NCI-H1930 (cell line): ENCODE measurements at regions not wholly inside any gene's neighbourhood (a gene's known extent, or its start where the extent isn't known, plus 50 kb on each side); places are given as distances from the start of the nearest gene placed in this dataset.

ENCODE experiments used
- DNase-seq, 2 experiments: peaks; one replicate each; lab custom pipeline; 2025; lab: John Stamatoyannopoulos, UW

GRCh38 chr12:13595536-13596443 lies 385.6 kb downstream of the GRIN2B start:
- no peak for DNase-seq

DNA sequence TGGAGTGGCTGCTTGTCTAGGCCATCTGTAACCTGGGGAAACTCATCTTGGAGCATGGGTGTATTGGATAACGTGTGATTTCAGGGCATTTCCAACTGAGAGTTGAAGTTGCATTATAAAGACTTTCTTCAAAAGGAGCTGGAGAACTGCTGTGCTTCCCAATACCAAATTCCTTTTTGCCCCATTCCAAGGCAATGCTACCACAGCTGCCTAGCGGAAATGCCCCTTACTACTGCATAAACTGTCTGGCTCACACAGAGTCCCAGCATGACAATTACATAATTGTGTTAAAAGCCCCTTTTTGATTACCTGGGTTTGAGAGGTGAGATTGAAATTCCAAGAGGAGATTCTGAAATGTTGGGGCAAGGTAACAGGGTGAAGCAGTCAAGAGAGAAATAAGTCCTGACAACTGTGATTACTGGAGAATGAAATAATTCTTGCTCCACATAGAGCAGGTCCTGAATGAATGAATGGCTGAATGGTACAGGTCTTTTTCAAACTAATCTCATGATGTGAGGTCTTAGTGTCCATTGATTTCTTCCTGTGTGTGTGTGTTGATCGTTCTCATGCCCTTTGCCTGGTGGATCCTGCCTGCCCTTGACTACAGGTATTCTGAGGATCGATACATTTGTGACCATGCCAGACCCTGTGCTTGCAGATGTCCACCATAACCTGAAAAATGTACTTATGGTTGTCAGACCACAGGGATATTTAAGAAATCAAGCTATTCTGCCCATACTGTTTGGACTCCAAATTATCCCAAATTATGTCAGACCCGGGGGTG lies 386.5 kb downstream of the GRIN2B start:
- DNase-seq, result no peak

DNA sequence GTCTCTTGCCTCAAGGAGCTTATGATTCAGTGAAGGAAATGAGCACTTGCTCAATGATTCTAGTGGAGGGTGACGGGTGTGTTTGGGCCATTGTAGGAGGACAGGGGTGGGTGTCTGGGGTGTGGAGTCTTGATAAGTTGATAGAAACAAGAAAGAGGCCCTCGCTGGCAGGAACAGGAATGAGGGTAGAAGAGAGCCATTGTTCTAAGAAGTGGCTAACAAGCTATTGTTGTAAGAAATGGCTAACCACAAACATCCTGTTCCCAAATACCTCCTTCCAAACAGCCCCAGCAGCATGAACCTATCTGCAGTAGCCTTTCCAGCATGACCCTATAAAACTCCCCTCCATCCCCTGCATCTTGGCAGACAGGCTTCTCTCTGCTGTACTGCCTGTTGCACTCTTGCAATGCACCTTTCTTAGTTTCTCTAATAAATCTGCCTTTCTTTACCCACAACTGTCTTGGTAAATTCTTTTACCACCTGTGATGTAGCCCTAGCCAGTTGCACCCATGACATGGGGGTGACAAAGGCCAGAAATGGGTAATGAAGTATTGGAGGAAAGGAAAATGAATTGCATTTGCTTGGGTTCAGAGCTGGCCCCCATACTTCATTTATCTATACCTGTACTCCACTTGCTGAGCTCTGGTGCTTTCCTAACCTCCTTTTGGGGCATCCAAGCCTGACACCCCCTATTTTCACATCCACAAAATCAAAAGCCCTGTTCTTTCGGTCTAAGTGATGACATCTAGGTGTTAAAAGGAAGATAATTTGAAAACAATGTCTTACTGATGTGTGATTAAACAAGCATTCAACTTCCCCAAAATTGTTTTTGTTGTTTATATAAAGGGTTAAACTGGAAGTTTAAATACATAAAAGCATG lies 389.1 kb downstream of the GRIN2B start:
- no peak for DNase-seq

- no peak for DNase-seq
These were observed 389.9 kb downstream of the GRIN2B start for GRCh38 chr12:13591488-13591887.

- DNase-seq, result no peak
These were observed 390.3 kb downstream of the GRIN2B start for GRCh38 chr12:13591059-13591458.

GRCh38 chr12:13588574-13588973 lies 392.0 kb downstream of the EMP1 start:
- DNase-seq, result no peak

DNA sequence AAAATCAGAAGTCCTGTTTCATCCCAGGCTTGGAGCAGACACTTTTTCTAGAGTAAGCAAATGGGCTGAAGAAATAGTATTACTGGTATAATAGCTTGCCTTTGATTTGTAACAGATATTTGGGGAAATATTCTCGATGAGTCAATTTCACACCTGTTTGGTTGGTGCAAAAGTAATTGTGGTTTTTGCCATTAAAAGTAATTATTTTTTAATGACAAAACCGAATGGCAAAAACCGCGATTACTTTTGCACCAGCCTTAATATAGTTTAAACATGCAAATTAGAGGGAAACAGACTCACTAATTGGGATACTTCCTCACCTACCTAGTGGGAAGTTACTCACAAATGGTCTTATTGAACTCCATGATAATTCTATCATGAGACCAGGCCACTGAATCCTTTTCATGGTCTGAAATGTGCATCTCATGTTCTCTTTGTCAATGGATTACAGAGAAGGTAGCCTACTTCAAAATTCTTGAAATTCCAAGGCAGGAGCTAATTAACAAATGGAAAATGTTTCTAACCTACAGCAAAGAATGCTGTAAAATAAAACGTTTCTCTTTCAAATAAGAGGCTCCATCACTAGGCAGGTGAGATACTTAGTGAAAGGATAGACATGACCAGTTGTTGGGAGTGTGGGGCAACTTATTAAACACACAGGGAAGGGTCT lies 391.3 kb downstream of the EMP1 start:
- DNase-seq, result no peak

GRCh38 chr12:13586361-13586760 lies 389.8 kb downstream of the EMP1 start:
- no peak for DNase-seq

DNA sequence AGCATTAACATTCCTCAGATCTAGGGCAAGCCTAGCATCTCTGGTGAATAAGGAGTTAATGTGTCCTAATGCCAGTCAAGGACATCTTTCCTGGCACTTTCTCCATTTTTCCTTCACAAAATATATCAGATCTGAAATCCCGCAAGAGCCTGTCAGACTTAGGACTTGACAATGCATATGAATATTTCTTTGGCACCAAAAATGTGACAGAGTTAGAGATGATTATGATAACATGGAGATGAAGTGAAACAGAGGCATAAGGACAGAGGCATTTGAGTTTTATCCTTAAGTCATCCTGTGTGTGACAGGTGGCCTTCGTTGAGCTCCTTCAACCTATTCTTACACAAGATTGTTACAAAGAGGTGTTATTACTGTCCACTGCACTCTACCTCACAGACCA lies 388.0 kb downstream of the EMP1 start:
- DNase-seq, result no peak

- DNase-seq, result no peak
These were observed 387.1 kb downstream of the EMP1 start for GRCh38 chr12:13583630-13584029.

- DNase-seq, result no peak
These were observed 385.9 kb downstream of the EMP1 start for GRCh38 chr12:13582421-13582820.

DNA sequence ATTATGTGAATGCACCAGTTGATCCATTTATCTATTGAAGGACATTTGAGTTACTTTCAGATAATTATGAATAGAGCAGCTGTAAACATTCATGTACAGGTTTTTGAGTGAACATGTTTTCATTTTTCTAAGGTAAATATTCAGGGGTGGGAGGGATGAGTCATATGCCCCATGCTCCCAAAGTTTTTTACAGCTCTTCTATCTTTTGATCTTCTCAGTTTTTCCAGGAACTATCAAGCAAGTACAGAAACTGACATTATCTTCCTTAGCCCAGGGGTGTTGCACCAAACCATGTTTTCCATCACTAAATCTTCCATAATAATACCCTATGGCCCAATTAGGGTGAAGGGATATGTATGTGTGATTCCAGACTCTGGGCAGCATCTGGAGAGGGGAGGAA lies 384.5 kb downstream of the EMP1 start:
- DNase-seq, result no peak

GRCh38 chr12:13580206-13580605 lies 383.7 kb downstream of the EMP1 start:
- DNase-seq, result no peak

DNA sequence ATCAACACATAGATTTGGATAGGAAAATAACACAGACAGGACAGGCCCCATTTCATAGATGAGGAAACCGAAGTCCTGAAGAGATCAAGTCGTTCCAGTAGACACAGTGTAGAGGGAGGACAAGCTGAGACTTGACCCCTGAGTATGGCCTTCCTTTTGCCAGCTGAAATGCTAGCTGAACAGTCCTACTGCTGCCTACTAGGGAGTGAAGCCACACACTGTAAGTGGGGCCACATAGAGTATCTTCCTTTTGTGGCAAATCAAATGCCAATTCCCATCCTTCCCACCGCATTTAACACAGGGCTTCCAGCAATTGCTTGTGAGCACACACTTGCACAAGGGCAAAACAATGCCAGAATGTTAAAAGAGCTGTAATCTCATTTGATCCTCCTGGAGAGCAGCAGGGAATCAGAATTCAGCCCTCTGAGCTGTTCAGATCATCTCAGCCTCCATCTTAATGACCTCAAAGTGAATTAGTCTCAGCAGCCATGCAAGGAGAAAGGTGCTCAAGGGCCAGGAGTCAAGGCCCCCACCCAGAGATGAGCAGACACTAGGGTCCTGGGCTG lies 380.5 kb downstream of the EMP1 start:
- DNase-seq, result no peak

- DNase-seq, result no peak
These were observed 377.3 kb downstream of the EMP1 start for GRCh38 chr12:13573698-13574321.

GRCh38 chr12:13571035-13571434 lies 374.5 kb downstream of the EMP1 start:
- DNase-seq, result no peak

GRCh38 chr12:13570005-13570694 lies 373.6 kb downstream of the EMP1 start:
- no peak for DNase-seq

GRCh38 chr12:13566292-13566691 lies 369.8 kb downstream of the EMP1 start:
- DNase-seq, result no peak

- DNase-seq, result no peak
These were observed 367.8 kb downstream of the EMP1 start for GRCh38 chr12:13564266-13564810.

GRCh38 chr12:13563743-13564125 lies 367.2 kb downstream of the EMP1 start:
- no peak for DNase-seq
